Keratinocyte (primary cell): ENCODE measurements at regions not wholly inside any gene's neighbourhood (a gene's known extent, or its start where the extent isn't known, plus 50 kb on each side); places are given as distances from the start of the nearest gene placed in this dataset.

Source experiments
- CTCF ChIP-seq, 3 experiments: IDR thresholded peaks in 1 of 3; conservative IDR thresholded peaks in 1 of 3; optimal IDR thresholded peaks in 1 of 3; 2 replicates in 2 of 3; 3 replicates in 1 of 3; pipeline versions ENCODE3 to v1.5.1; 2011; ENCODE audit warnings: low read length in 3 of 3, mild to moderate bottlenecking in 3 of 3, moderate library complexity in 2 of 3, control low read depth in 1 of 3, inconsistent platforms in 1 of 3; ENCODE audit not compliant: insufficient read depth in 2 of 3; ENCODE audit errors: extremely low read depth in 1 of 3
- EZH2 ChIP-seq: IDR thresholded peaks from one replicate; pipeline ENCODE4 v1.6.1; 2012; ENCODE audit warnings: inconsistent platforms, mild to moderate bottlenecking, low read length, moderate library complexity

GRCh38 chr20:59378396-59378795 is 78.0 kb downstream of the EDN3 start:
- TF ChIP-seq CTCF (optimal IDR thresholded peaks at IDR 0.05 in 1 of 3, IDR thresholded peaks at IDR 0.05 in 1 of 3, conservative IDR thresholded peaks at IDR 0.05 in 1 of 3; ENCODE audit: extremely low read depth in 1 of 3, insufficient read depth in 2 of 3, low read length in 3 of 3) = no peak
- no peak for TF ChIP-seq EZH2
